22Rv1 (cell line): ENCODE measurements at regions not wholly inside any gene's neighbourhood (a gene's known extent, or its start where the extent isn't known, plus 50 kb on each side); places are given as distances from the start of the nearest gene placed in this dataset.

Experiments
- H3K27ac ChIP-seq: fragments of 450-650 bp; 2 replicates; pipeline ENCODE4 v1.5.1; 2017
- ZFX ChIP-seq: fragments of 450-650 bp; IDR thresholded peaks from 2 replicates; pipeline ENCODE4 v1.6.1; 2017; ENCODE audit warnings: antibody characterized with exemption, borderline replicate concordance
- TF ChIP-seq, protein P1 (sequence below): fragments of 450-650 bp; IDR thresholded peaks from 2 replicates; pipeline ENCODE4 v1.5.1; 2017; ENCODE audit warnings: mild to moderate bottlenecking

DNA sequence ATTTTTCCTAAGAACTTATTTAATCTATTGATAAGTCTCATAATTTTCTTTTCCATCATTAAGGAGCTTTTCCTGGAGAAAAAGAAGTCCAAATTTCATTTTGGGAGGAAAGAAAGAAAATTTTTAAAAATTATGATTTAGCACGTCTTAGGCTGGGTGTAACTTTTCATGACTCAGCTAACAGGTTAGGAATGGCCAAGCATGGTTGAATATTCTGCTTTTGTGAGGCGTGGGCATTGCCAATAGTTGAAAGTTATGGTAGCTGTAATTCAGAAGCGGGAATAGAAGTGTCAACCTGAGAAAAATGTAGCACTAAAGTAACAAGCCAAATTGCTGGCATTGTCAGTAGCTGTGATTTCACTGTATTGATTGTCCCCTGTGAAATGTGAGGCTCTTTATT lies 77.2 kb upstream of the ARID1B start:
- TF ChIP-seq, protein P1, sequence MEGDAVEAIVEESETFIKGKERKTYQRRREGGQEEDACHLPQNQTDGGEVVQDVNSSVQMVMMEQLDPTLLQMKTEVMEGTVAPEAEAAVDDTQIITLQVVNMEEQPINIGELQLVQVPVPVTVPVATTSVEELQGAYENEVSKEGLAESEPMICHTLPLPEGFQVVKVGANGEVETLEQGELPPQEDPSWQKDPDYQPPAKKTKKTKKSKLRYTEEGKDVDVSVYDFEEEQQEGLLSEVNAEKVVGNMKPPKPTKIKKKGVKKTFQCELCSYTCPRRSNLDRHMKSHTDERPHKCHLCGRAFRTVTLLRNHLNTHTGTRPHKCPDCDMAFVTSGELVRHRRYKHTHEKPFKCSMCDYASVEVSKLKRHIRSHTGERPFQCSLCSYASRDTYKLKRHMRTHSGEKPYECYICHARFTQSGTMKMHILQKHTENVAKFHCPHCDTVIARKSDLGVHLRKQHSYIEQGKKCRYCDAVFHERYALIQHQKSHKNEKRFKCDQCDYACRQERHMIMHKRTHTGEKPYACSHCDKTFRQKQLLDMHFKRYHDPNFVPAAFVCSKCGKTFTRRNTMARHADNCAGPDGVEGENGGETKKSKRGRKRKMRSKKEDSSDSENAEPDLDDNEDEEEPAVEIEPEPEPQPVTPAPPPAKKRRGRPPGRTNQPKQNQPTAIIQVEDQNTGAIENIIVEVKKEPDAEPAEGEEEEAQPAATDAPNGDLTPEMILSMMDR, result no peak
- no peak for TF ChIP-seq ZFX
- no peak overlapping the region for H3K27ac ChIP-seq

DNA sequence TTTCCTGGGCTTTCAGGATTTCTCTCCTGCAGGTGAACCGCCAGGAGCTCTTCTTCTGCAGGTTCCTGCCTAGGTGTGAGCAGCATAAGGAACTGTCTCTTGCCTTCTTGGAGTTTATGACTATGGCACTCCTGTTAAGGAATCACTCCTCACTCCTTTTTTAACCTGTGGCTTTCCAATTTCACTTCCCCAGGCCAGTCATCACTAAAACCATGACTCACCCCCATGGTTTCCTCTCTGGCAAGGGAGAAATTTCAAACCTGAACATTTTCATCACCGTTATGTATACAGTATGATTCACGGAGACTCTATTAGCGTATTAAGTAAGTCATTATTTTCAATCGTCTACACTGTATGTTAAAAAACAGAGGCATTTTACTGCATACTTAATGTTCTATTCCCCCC lies 78.2 kb upstream of the ARID1B start:
- no peak overlapping the region for H3K27ac ChIP-seq
- TF ChIP-seq, protein P1, result no peak
- no peak for TF ChIP-seq ZFX

DNA sequence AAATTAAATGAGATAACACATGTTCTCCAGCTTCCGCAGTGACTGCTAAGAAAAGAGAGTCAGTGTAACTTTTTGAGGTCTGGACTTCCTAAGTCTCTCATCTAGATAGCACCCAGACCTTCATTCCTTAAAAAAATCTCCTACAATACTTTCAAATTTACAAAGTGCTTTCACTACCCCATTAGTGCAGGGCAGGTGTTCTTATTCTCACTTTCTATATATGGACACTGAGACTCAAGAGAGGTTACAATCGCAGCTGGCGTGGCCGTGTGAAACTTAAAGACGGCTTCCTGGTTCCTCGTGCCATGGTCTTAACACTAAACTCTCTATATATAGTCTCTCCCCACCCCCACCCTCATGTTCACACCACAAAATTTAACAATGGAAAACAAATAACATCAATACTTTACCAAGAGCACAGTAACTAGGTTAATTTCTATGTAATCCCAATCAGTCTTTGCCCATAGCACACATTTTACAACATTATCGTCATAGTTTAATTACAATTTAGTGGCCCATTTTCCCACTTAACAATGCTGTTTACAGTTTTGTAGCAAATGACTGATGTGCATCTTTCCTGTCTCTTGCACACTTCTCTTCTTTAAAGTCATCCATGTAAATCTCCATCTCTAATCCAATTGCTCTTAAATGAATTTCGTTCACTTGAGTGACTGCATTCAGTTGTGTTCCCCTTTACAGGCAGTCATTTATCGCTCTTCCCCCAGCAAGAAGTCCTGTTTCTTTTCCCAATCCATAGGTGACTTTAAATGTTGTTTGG lies 78.8 kb upstream of the ARID1B start:
- H3K27ac ChIP-seq, result no peak overlapping the region
- TF ChIP-seq, protein P1, result no peak
- no peak for TF ChIP-seq ZFX

DNA sequence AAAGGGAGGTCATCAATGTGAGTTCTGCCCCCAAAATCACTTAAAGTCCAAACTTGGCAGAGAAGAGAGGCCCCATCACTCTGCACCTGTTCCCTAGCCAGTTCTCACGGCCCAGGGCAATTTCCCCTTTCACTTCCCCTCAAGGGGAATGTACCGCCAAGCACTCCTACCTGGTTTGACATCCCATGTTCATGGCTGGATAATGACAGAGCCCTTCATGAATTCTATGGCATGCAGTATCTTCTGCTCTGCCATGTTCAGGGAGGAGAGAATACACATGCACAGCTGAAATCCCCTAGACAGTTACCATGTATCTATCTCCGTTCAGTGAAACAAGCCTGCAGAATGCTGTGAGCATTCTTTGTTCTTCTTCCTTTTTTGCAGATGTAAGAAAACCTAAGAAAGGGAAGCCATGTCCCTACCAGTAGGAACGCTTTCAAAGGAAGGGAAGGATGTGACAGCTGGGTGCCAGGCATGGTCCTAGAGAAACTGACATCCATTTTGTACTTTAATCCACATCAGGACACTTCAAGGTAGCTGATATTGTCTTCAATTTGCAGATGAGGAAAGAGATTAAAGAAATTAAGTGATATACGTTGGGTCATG lies 79.8 kb upstream of the ARID1B start:
- H3K27ac ChIP-seq, result no peak overlapping the region
- TF ChIP-seq, protein P1, result no peak
- no peak for TF ChIP-seq ZFX

DNA sequence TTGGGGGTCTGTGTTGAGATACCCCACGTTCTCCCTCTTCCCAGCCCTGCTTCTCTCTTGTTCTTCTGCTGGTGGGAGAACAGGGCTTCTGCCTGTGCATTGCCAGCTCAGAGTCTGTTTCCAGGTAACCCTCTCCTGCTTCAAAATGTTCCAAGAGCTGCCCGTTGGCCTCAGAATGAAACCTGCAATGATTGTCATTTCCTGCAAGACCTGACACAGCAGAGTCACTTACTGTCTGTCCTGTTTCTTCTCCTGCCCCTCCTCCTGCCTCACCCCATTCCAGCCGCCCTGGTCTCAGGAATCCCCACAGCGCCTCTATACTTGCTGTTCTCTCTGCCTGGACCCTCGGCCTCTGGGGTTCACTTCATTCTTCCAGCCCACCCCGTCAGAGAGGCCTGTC lies 81.4 kb upstream of the ARID1B start:
- H3K27ac ChIP-seq, result no peak overlapping the region
- no peak for TF ChIP-seq ZFX
- TF ChIP-seq, protein P1, result no peak

DNA sequence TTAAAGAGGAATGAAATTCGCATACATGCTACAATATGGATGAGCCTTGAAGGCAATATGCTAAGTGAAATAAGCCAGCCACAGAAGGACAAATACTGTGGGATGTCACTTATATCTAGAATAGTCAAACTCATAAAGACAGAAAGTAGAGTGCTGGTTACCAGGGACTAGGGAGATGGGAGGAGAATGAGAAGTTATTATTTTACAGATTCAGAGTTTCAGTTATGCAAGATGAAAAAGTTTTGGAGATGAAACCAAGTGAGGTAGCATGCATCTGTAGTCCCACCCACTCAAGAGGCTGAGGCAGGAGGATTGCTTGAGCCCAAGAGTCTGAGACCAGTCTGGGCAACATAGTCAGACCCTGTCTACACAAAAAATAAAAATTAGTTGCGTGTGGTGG lies 82.5 kb upstream of the ARID1B start:
- H3K27ac ChIP-seq, result no peak overlapping the region
- TF ChIP-seq ZFX, result no peak
- TF ChIP-seq, protein P1, result no peak

DNA sequence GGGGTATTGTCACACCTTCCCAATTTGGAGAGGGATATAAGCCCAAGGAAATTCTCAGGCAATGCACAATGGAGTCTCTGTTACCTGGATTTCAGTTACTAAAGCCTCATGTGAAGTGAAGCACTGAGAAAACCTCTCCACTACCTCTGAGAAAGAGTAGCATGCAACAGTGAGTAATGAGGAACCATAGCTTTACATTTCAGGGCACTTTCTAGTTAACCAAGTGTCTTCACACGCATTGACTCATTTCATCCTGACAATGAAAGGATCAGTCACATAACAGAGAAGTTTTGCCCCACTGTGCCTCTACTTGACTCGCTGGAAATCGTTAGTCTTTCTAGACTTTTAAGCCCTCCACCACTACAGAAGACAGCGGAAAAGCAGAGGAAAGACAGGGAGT lies 86.2 kb upstream of the ARID1B start:
- no peak overlapping the region for H3K27ac ChIP-seq
- TF ChIP-seq ZFX, result no peak
- TF ChIP-seq, protein P1, result no peak
